KMS-11 (cell line): ENCODE measurements at regions not wholly inside any gene's neighbourhood (a gene's known extent, or its start where the extent isn't known, plus 50 kb on each side); places are given as distances from the start of the nearest gene placed in this dataset.
"Not testable (repeated sequence)": the region's sequence is repeated elsewhere in the genome, so short reads cannot be mapped to it uniquely, and the experiment has no call there.

Experiments
- H2AFZ ChIP-seq: fragments of 200-600 bp; sonication (generic); 2 replicates; pipeline ENCODE4 v1.6.1; 2016; ENCODE audit warnings: antibody characterized with exemption, mixed run types, low read depth
- H3K27ac ChIP-seq: fragments of 200-600 bp; sonication (generic); 2 replicates; pipeline ENCODE4 v1.6.1; 2016; ENCODE audit warnings: mild to moderate bottlenecking, mixed run types
- H3K27me3 ChIP-seq: fragments of 200-600 bp; sonication (generic); 2 replicates; pipeline ENCODE4 v1.6.1; 2017; ENCODE audit warnings: mild to moderate bottlenecking, low read depth, mixed run types, moderate library complexity; ENCODE audit not compliant: insufficient read depth
- H3K36me3 ChIP-seq: fragments of 200-600 bp; sonication (generic); 2 replicates; pipeline ENCODE4 v1.6.1; 2017; ENCODE audit warnings: mild to moderate bottlenecking, mixed run types; ENCODE audit not compliant: insufficient read depth
- H3K4me1 ChIP-seq: fragments of 200-600 bp; sonication (generic); 2 replicates; pipeline ENCODE4 v1.6.1; 2016; ENCODE audit warnings: mild to moderate bottlenecking, low read depth, mixed run types; ENCODE audit not compliant: poor library complexity, severe bottlenecking
- H3K4me2 ChIP-seq: fragments of 200-600 bp; sonication (generic); 2 replicates; pipeline ENCODE4 v1.7.0; 2016; ENCODE audit warnings: mild to moderate bottlenecking, mixed run types
- H3K4me3 ChIP-seq: fragments of 200-600 bp; sonication (generic); IDR thresholded peaks from 2 replicates; pipeline ENCODE4 v1.6.1; 2017; ENCODE audit warnings: low read depth, low read length, mixed read lengths; ENCODE audit not compliant: insufficient read depth
- H3K79me2 ChIP-seq: fragments of 200-600 bp; sonication (generic); 2 replicates; pipeline ENCODE4 v1.6.1; 2016; ENCODE audit warnings: low read depth, mixed run types; ENCODE audit not compliant: insufficient read depth
- H3K9ac ChIP-seq: fragments of 200-600 bp; sonication (generic); 2 replicates; pipeline ENCODE4 v1.6.1; 2016; ENCODE audit warnings: mild to moderate bottlenecking, mixed run types
- H4K20me1 ChIP-seq: fragments of 200-600 bp; sonication (generic); 2 replicates; pipeline ENCODE4 v1.6.1; 2016; ENCODE audit warnings: mild to moderate bottlenecking, mixed run types; ENCODE audit not compliant: insufficient read depth
- TF ChIP-seq, protein P1 (sequence below): fragments of 200-600 bp; sonication (generic); conservative IDR thresholded peaks from 2 replicates; pipeline ENCODE4 v1.6.1; 2017; ENCODE audit warnings: low read depth, mild to moderate bottlenecking, antibody characterized with exemption, low read length, moderate library complexity, mixed read lengths

DNA sequence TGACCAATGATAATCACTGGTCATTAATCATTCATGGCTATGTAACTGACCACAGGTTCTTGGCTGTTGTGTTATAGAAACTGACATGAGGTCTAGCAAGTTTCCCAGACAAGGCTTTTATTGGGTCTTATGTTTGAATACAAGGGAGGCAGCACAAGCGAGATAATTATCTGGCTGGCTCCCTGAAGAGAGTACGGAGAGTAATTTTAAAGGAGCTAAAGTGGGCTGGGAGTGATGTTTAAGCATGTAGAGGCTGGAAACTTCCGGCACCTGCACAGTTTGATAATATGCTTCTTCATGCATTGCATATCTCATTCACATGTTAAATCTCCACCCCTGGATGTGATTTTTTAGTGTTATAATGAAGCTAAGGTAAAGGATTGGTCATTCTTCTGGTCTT is 116.2 kb upstream of the KCNK1 start:
- H3K9ac ChIP-seq = no peak overlapping the region
- H3K27me3 ChIP-seq = no peaks in the 10 kb centered on the region
- H2AFZ ChIP-seq = no peak overlapping the region
- H3K4me2 ChIP-seq = no peak overlapping the region
- TF ChIP-seq, protein P1, sequence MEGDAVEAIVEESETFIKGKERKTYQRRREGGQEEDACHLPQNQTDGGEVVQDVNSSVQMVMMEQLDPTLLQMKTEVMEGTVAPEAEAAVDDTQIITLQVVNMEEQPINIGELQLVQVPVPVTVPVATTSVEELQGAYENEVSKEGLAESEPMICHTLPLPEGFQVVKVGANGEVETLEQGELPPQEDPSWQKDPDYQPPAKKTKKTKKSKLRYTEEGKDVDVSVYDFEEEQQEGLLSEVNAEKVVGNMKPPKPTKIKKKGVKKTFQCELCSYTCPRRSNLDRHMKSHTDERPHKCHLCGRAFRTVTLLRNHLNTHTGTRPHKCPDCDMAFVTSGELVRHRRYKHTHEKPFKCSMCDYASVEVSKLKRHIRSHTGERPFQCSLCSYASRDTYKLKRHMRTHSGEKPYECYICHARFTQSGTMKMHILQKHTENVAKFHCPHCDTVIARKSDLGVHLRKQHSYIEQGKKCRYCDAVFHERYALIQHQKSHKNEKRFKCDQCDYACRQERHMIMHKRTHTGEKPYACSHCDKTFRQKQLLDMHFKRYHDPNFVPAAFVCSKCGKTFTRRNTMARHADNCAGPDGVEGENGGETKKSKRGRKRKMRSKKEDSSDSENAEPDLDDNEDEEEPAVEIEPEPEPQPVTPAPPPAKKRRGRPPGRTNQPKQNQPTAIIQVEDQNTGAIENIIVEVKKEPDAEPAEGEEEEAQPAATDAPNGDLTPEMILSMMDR = no peak
- no peaks in the 10 kb centered on the region for H3K36me3 ChIP-seq
- no peaks in the 10 kb centered on the region for H3K4me1 ChIP-seq
- H3K4me3 ChIP-seq = no peak overlapping the region
- no peaks in the 10 kb centered on the region for H3K79me2 ChIP-seq
- no peaks in the 10 kb centered on the region for H4K20me1 ChIP-seq
- no peak overlapping the region for H3K27ac ChIP-seq

- no peaks in the 10 kb centered on the region for H3K79me2 ChIP-seq
- H3K27ac ChIP-seq = no peak overlapping the region
- no peak overlapping the region for H3K4me2 ChIP-seq
- H3K9ac ChIP-seq = no peak overlapping the region
- H3K4me1 ChIP-seq = no peaks in the 10 kb centered on the region
- no peak overlapping the region for H3K4me3 ChIP-seq
- TF ChIP-seq, protein P1 = no peak
- H4K20me1 ChIP-seq = no peaks in the 10 kb centered on the region
- H3K36me3 ChIP-seq = no peaks in the 10 kb centered on the region
- H2AFZ ChIP-seq = no peak overlapping the region
- H3K27me3 ChIP-seq = no peaks in the 10 kb centered on the region
These were observed 113.8 kb upstream of the KCNK1 start for GRCh38 chr1:233500106-233500505.

DNA sequence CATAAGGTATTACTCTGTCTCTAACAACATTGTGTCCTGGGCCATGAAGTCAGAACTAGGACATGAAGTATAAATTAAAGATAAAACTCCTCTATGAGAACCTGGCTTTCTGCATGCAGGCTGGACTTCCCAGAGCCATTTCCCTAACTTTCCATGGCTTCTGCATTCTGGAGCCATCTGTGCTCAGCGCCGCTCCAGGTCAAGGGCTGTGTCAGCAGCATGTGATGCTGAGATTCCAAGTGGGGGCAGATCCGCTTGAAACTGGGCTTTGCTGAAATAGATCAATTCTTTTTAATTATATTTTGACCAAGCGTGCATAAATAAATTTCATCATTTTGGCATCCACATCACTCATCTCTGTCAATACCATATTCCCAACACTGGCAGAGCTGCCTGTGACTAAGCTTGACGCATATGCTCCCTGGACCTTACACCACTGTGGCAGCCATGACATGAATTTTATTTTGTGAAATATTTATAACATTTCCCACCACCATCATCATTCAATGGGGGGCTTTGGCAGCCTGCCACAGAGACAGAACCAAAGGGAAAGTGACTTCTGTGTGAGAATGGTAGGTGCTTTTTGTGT is 110.4 kb upstream of the KCNK1 start:
- no peak overlapping the region for H2AFZ ChIP-seq
- H3K9ac ChIP-seq = no peak overlapping the region
- TF ChIP-seq, protein P1 = no peak
- no peaks in the 10 kb centered on the region for H3K79me2 ChIP-seq
- H3K4me1 ChIP-seq = no peaks in the 10 kb centered on the region
- H3K4me2 ChIP-seq = no peak overlapping the region
- no peaks in the 10 kb centered on the region for H3K27me3 ChIP-seq
- no peaks in the 10 kb centered on the region for H4K20me1 ChIP-seq
- no peak overlapping the region for H3K4me3 ChIP-seq
- no peaks in the 10 kb centered on the region for H3K36me3 ChIP-seq
- no peak overlapping the region for H3K27ac ChIP-seq

DNA sequence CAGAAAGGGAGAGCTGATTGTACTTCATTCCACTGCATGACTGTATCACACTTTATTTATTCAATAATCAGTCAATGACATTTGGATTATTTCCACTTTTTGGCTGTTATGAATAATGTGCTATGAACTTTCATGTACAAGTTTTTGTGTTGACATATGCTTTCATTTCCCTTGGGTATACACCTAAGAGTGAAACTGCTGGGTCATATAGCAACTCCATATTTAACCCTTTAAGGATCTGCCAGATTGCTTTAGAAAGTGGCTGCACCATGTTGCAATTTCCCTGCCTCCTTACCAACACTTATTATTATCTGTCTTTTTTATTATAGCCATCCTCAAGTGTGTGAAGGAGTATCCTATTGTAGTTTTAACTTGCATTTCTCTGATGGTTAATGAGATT is 108.8 kb upstream of the KCNK1 start:
- no peak overlapping the region for H3K4me3 ChIP-seq
- no peaks in the 10 kb centered on the region for H3K36me3 ChIP-seq
- no peaks in the 10 kb centered on the region for H3K4me1 ChIP-seq
- no peaks in the 10 kb centered on the region for H3K79me2 ChIP-seq
- H2AFZ ChIP-seq = no peak overlapping the region
- no peaks in the 10 kb centered on the region for H3K27me3 ChIP-seq
- no peak overlapping the region for H3K27ac ChIP-seq
- no peaks in the 10 kb centered on the region for H4K20me1 ChIP-seq
- H3K4me2 ChIP-seq = no peak overlapping the region
- H3K9ac ChIP-seq = no peak overlapping the region
- TF ChIP-seq, protein P1 = no peak

DNA sequence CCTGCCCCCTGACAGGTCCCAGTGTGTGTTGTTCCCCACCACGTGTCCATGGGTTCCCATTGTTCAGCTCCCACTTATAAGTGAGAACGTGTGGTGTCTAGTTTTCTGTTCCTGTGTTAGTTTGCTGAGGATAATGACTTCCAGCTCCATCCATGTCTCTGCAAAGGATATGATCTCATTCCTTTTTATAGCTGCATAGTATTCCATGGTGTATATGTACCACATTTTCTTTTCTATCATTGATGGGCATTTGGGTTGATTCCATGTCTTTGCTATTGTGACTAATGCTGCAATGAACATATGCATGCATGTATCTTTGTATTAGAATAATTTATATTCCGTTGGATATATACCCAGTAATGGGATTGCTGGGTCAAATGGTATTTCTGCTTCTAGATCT is 108.0 kb upstream of the KCNK1 start:
- H2AFZ ChIP-seq, H4K20me1 ChIP-seq, H3K4me2 ChIP-seq, H3K36me3 ChIP-seq, H3K27ac ChIP-seq, H3K4me1 ChIP-seq, H3K9ac ChIP-seq, H3K79me2 ChIP-seq, H3K27me3 ChIP-seq, H3K4me3 ChIP-seq: not testable (repeated sequence)
